ENCODE measurements at regions not wholly inside any gene's neighbourhood (a gene's known extent, or its start where the extent isn't known, plus 50 kb on each side); places are given as distances from the start of the nearest gene placed in this dataset.

DNA sequence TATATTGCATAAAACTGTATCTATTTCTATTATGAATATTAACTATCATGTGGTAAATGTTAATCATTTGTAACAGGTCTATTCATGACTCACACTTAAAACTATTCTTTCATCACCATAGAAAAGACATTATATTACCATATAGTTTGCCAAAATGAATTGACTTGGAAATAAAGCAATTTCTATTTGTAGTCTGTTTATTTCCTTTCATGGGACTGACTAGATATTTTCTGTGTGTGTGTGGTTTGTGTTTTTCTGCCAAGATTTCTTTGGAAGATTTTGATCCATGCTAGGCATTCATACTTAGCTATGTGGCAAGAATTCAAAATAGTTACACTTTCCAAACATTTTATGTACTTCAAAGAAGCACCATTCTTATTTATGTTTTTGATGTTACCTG is 522.5 kb upstream of the AGTR1 start:
- FAIRE-seq: no peak

DNA sequence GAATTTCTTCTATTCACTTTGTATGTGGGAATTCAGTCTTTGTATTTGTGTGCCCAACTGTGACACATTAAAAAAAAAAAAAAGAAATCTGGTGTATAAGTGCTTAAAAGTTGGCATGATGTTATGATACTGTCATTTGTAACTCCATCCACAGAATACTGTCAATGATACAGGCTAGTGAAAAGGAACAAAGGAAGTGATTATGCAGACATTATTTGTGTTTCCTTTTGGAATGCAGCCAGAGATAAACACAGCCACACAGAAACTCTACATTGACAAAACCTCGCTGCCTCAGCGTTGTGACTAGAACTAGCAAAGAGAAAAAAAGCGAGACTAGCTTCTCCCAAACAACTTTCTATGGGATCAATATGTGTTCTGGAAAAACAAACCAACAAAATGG is 519.2 kb upstream of the AGTR1 start:
- FAIRE-seq: no peak

DNA sequence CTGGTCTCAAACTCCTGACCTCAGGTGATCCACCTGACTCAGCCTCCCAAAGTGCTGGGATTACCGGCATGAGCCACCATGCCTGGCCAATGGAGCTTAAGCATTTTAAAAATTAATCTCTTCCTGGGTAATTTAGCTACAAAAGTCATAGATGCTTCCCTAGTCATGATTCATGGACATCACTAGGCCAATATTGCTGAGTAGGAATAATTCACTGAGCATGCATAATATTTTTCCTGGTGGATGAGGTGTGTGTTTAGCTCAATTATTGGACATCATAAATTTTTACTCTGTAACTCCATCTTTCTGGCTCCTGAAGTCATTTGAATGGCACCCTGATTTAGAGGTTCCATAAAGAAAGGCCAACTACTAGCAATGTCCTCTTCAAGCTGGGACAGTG is 512.9 kb upstream of the AGTR1 start:
- no peak for FAIRE-seq

DNA sequence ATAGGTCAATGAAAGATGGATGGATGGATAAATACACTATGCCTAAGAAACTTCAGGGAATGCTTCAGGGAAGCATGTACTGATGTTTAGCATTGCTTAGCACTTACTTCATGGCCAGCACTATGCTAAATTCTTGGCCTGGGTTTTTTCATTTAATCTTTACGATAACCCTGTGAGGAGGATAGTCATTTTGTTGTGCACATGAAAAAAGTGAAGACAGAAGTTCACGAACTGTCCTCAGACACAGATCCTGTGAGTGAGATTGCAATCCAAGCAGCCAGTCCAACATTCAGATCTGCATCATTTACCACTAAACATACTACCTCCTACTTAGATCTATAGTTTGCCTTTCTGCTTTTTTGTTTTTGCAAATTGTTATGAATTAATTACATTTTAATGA is 510.8 kb upstream of the AGTR1 start:
- FAIRE-seq: no peak

DNA sequence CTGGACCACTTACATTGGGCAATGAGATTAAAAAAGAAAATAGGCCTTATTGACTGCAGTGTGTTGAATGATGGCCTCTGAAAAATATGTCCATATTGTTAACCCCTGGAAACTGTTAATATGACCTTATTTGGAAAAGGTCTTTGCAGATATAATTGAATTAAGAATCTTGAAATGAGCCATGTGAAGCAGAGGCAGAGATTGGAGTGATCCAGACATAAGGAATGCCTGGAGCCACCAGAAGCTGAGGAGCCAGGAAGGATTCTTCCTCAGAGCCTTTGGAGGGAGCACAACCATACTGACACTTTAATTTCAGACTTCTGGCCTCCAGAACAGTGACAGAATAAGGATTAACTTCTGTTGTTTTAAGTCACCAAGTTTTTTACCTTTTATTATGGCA is 510.4 kb upstream of the AGTR1 start:
- FAIRE-seq: no peak

DNA sequence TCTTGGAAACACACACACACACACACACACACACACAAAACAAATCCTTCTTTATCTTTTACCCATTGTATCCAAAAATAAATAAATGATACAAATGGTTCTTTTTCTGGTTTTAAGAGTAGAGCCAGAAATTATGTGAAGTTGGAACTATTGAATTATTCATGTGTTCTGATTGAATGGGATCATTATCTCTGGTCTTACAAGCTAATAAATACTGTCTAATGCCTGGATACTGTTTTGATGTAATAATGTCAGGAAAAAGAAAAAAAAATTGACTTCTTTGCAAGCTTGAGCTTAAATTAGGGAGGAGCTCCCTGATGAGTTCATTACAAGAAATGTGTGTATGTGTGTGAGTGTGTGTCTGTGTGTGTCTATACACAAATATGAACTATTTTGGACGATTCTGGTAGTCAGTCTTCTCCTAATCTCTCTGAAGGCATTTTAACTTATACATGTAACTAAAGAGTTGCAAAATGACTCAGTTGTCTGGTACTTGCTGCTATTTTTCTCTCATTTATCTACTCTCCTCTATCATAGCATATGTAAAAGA is 507.2 kb upstream of the AGTR1 start:
- FAIRE-seq: no peak

DNA sequence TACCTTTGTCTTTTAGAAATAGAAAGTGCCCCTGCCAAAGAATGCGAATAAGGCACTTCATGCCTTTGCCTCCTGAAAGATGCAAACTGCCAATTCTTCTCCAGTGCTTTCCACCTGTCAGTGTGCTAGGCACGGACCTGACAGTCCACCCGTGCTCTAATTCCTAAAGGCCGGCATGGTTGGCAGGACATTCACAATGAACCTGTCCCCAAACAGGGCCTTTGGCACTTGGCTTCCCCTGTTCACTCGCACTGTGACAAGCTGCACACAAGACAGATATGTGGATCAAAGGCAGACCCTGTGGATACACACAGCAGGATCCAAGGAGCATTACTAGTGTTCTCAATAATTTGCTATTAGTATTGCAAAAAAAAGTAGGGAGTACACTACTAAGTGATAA is 505.7 kb upstream of the AGTR1 start:
- FAIRE-seq: no peak

DNA sequence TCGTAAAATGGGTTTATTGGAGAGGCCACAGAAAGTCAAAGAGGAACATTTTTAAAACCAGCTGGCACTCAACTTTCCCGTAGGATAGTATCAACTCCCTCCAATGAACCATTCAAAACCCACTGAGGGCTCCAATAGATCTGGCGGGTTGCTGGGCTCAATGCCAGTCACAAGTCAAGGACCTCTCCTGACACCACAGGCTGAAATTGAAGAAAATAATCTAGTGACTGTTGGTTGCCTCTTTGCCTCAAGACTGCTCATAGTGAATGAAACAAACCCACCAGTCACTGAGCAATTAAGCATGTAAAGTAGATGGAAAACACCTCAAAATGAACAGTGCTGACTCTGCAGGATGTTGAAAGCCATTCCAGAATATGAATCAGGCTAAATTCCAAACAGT is 500.6 kb upstream of the AGTR1 start:
- FAIRE-seq: no peak

DNA sequence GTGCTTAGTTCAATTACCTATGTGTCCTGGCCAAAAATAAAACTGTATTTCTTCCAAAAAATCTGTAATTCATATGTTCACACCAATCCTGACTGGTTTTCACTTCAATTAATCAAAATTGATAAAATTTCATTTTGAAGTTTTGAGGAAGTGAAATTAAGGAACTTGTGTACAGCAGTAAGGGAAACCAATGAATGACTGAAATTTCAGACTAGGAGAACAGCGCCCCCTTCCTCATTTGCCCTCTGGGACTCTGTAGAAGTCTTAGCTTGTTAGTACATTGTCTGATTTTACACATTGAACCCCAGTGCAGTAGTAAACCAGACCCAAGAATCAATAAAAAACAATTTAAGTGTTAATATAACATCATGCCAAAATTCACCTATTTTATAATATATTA is 495.3 kb upstream of the AGTR1 start:
- FAIRE-seq: no peak

DNA sequence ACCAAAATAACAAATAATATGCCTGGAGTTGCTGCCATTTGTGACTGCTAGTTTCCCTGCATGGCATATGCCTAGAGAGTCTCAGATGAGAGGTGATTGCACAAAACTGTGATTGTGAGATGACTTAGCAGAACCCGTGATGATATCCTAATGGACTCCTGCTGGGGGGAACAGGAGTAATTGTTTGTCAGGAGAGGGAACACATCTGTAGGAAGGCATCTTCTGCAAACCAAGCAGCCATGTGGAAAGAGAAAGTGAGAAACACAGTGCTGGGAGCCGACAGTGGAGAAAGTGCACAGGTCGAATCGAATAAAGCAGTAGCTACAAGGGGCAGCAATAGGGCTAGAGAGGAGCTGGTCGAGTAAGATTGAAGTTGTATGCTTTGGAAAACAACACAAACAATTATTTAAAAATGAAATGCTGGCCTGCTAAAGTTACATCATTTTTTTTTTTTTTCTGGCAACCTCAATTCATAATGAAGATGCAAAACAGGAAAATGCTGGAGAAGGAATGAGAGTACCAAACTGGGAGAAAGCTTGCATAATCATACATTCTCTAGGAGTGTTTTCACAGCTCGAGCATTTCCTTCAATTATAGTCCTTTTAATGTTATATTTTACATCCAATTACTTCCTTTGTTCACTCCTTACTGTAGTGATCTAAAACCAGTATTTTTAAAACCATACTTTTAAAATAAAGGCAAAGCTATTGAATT is 494.2 kb upstream of the AGTR1 start:
- FAIRE-seq: no peak

DNA sequence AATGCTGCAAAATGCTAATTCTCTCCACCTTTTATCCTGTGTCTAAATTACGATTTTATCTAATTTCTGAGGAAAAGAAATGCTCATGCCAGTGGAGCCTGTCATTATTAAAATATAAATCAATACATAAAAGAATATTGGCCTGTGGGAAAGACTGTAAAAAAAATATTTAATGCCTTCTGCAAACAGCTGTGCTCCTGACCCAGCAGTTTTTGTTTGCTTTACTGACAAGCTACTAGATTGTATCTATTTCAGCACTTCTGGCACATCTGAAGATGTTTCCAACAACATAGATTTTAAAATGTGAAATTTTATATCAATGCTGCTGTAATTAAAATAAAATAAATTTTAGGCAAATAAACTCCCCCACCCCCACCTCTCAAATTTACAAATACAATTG is 493.6 kb upstream of the AGTR1 start:
- FAIRE-seq: no peak

DNA sequence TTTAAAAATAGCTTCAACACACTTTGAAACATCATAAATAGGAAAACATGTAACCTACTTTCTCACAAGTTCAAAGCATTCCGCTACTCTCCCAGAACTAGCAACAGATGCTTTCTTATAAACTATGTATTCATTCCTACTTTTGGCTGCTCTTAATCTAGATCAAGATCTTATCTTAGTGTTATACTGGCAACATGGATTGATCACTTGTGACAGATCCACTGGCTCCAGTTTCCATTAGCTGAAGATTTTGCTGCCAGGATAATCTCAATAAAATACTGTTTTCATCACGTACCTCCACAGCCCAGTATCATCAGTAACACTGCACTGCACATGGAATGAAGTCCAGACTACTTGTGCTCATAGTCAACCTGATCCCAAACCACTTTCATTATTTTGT is 491.7 kb upstream of the AGTR1 start:
- FAIRE-seq: no peak

DNA sequence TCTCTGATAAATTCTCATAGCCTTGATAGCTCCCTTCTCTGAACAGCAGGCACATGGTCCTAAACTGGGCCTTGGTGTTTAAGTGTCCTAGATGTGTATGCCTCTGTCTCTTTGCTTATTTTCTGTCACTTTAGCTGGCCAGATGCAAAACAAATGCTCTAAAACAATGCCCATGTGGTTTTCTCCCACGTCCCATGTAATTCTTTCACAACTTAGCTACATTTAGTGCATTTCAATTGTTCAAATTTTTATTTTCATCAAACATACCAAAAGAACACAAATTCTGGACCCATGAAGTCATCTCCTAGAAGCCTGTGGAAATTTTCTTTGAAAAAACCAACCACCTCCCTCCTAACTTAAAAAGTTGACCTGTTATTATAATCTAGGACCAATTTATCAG is 491.3 kb upstream of the AGTR1 start:
- FAIRE-seq: no peak

DNA sequence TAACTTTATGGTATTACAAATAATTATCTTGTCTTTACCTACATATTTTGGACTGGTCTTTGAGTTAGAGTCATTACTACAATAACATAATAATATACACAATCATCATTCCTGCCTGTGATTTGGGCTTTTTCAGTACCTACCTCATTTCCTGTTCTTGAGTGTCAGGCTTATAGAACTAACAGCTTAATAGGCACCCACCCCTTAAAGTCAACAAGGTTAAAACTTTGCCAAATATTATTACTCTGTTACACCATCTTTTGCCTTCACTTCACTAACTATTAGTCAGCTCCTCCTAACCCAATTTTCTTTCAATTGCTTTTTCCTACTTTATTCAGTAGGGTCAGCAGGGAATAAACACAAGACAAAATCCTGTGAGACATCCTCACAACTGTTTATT is 488.7 kb upstream of the AGTR1 start:
- no peak for FAIRE-seq

DNA sequence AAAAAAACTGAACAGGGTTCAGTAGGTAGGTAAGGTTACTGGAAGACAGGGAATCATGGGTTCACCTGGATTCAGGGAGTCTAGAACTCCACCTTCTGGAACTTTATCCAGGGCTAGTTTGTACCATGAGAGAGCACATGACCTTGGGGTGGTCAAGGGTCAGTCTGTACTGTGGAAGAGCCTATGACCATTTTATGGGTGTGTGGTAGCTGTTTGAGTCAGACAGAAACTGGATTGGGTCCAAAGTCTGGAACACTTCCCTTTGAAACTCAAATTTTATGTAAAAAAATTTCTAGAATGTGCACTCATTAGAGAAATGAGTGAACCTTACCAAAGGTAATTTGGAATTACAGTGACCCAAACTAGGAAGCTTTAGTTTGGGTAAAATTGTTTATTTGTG is 486.0 kb upstream of the AGTR1 start:
- no peak for FAIRE-seq

DNA sequence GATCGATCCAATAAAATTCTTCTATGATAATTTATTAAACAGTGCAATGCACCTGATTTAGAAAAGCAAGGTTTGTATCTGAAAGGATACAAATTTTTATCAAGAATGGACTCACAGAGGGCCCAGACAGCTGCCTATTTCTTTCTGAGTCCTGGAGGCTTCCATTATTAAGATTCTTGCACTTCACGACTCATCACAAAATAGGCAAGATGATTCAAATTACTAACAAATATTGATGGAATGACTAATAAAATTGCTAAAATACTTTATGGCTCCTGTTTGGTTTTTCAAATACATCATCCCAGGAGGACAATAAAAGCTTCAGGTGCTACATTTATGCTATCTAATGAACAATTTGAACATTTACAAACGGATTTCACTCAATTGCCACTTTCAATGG is 483.0 kb upstream of the AGTR1 start:
- FAIRE-seq: no peak

DNA sequence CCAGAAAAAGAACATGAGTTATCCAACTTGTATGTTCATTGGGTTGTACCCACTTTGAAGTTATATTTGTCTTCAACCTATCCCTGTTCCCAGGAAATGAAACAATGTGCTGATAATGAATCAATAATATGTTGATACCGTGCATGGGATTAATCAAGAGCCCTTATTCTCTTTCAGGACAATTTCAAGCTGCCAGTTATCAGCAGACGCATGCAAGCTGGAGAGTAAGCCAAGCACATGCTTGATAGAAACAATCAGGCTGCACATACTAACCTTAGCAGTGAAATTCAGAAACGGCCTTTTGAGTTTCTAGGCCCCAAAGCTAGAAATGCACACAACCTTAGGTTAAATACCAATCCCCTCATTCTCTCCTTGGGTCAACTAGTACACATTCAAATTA is 480.4 kb upstream of the AGTR1 start:
- no peak for FAIRE-seq

DNA sequence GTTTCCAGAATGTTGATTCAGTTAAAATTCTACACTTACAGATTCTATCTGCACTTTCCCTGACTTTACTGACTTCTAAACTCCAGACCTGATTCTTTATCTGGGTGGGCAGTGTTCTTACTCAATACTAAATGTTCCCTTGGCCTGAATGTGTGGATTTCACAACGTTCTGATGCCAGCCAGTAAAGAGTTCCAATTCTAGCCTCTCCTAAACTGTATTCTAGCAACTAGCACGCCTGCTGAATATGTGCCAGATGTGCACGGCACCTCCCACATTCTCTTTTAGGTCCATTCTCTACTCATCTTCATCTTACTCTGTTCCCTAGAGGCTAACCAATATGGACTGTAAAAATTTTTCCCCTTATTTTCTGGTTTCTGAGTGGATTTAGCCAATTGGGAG is 479.5 kb upstream of the AGTR1 start:
- FAIRE-seq: no peak

DNA sequence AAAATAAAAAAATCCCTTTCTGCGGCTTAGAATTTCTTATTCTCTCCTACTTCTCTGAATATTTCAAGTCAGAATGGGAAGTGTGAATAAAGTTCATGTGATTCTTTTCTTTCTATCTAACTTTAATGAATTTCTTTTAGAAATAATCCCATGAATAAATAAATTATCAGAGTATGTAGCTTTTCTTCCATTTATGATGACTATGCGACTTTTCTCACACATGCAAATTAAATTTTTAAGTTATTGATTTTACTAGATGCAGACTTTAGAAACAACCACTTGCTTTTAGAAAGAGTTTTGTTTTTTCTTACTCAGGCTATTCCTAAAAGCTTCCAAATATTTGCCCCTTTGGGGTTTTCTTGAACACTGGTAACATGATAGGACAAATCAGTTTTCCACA is 477.7 kb upstream of the AGTR1 start:
- FAIRE-seq: no peak

DNA sequence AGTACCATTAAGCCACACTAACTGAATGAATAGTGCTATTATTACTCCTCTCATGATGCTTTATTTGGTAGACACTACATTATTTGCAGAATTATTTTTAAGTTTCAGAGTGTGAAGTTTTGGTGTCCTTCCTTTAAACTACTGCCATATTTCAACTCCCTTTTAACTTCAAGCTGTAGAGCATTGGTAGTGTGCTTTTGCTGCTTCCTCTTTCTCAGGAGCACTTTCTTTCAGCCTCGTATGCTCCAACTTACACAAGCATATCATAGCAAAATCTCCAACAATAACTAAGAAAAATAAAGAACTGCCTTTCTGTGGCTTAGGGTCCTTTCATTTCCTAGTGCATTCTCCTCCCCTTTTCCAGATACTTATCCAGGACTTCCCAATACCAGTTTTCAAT is 476.4 kb upstream of the AGTR1 start:
- FAIRE-seq: no peak

DNA sequence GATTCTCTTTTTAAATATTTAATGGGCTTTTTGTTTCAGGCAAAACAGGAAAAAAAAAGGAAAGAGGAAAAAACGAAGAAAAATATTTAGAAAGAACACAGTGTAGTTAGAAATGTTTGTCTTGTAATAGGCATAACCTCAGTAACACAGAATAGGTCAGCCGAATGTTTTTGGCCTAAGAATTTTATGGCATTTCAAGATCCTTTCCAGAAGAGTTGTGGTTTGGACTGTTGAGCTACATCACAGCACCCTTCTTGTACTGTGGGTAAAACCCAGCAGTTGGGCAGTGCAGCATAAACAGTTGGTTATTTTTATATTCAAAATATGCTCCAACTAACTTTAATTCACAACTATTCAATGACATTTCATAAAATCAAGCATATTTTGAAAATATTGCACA is 474.4 kb upstream of the AGTR1 start:
- no peak for FAIRE-seq

DNA sequence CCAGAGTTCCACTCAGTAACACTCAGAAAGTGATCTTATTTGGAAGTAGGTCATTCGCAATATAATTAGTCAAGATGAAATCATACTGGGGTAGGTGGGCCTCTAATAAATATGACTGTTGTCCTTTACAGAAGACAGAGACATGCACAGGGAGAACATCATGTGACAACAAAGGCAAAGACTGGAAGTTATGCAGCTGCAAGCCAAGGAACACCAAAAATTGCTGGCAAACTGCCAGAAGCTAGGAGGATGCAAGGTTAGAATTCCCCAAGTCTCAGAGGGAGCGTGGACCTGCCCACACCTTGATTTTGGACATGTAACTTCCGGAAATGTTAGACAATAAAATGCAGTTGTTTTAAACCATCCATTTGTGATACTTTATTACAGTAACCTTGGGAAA is 471.5 kb upstream of the AGTR1 start:
- no peak for FAIRE-seq

DNA sequence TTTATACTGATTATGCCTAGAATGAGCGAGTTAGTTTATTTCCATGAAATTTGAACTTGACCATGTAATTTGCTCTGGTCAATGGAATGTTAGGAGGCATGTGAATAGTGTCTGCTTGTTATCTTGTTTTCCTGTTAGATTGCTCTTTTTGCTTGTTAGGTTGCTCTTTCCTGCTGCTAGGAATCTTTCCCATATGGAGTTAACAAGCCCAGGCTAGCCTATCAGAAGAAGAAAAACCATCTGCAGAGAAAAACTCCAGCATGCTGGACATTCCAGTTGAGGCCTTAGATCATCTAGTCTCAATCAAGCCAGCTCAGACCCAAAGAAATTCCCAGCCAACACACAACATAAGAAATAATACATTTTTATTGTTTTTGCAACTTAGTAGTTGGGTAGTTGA is 470.2 kb upstream of the AGTR1 start:
- FAIRE-seq: no peak

DNA sequence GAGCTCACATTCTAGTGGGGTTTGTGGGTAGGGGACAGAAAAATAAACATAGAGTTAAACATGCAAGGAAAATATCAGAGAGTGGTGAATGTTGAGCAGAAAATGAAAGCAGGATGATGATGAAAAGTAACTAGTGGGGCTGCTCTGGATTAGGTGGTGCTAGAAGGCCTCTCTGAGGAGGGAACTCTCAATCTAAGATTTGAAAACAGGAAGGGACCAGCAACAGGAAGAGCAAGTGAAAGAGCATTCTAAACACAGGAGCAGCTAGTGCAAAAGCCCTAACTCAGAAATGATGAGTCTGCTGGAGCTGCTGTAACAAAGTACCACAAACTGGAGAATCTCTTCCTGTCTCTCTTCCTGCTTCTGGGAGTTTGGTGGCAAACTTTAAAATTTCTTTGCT is 468.6 kb upstream of the AGTR1 start:
- FAIRE-seq: no peak

DNA sequence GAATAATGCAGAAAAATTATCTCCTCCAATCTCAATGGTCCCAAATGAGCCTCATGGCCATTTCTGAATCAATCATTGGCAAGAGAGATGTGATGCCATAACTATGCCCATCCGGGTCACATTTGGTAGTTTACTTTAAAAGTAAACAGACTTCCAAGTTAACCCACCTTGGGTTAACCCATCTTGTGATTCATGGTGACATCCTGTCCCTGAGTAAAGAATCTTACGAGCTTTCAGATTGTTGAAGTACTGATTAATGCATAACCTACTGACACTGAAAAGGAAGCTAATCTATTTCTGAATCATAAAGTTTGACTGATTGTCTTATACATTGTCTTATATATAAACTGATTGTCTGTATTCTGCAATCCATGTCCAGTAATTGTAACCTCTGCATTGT is 467.2 kb upstream of the AGTR1 start:
- no peak for FAIRE-seq
